Breast epithelium (tissue), 3 donors: ENCODE measurements at regions not wholly inside any gene's neighbourhood (a gene's known extent, or its start where the extent isn't known, plus 50 kb on each side); places are given as distances from the start of the nearest gene placed in this dataset.

Source experiments
- CTCF ChIP-seq, 3 donors: fragments of 450-650 bp; IDR thresholded peaks; one replicate each; pipeline ENCODE4 v1.5.1; 2016 to 2017; ENCODE audit warnings: antibody characterized with exemption in 3 of 3, mild to moderate bottlenecking in 3 of 3, moderate library complexity in 3 of 3
- POLR2A ChIP-seq: fragments of 450-650 bp; IDR thresholded peaks from one replicate; pipeline ENCODE4 v1.6.1; 2016; ENCODE audit warnings: antibody characterized with exemption, mild to moderate bottlenecking, moderate library complexity
- POLR2AphosphoS5 ChIP-seq, 3 donors: sonication (generic); formaldehyde crosslinking; IDR thresholded peaks; one replicate each; pipeline ENCODE4 v1.6.1; 2017; ENCODE audit warnings: antibody characterized with exemption in 3 of 3

GRCh38 chr12:127780881-127781280 lies 486.1 kb upstream of the TMEM132C start:
- TF ChIP-seq POLR2A, result no peak
- TF ChIP-seq CTCF (IDR thresholded peaks at IDR 0.05), result no peak
- TF ChIP-seq POLR2AphosphoS5 (IDR thresholded peaks at IDR 0.05), result no peak
